Posterior vena cava (tissue), 2 donors: ENCODE measurements at regions not wholly inside any gene's neighbourhood (a gene's known extent, or its start where the extent isn't known, plus 50 kb on each side); places are given as distances from the start of the nearest gene placed in this dataset.
A peak's percentile ranks its signal among the peaks of the same experiment; 100 is the strongest.

ENCODE experiments used
- DNase-seq: peaks from one replicate; pipeline ENCODE4 v3.0.0-alpha.2; 2020; ENCODE audit warnings: low spot score
- intact Hi-C, 2 donors: fragments of 100-400 bp; cut with DNase I; formaldehyde crosslinking; loops; one replicate each; pipeline versions ENCODE4 v1.14.1 to v1.14.2; 2022 to 2023
- donor health status: DM: yes; HTN: yes; CAD: no.
- donor health status: DM: yes; HTN: yes; CAD: no.

GRCh38 chr14:100396266-100396795 lies 73.2 kb downstream of the SLC25A47 start:
- intact Hi-C loops: loop anchor here in 1 of 2 donors (10.0 kb wide), 1 partner anchor 248 kb away; no protein-coding TSS in a partner anchor
- no peak for DNase-seq

- intact Hi-C loops: loop anchor here in 1 of 2 donors (10.0 kb wide), 1 partner anchor 248 kb away; no protein-coding TSS in a partner anchor
Measured at GRCh38 chr14:100397005-100397404, 73.9 kb downstream of the SLC25A47 start.

GRCh38 chr14:100398044-100398443 lies 74.9 kb downstream of the SLC25A47 start:
- no peak for DNase-seq
- intact Hi-C loops: loop anchor here in 1 of 2 donors (10.0 kb wide), 1 partner anchor 247 kb away; no protein-coding TSS in a partner anchor

More at GRCh38 chr14:100397005-100397404, 73.9 kb downstream of the SLC25A47 start:
- no peak for DNase-seq

GRCh38 chr14:100399052-100399849 lies 76.1 kb downstream of the SLC25A47 start:
- intact Hi-C loops: loop anchor here in 1 of 2 donors (10.0 kb wide), 1 partner anchor 246 kb away; no protein-coding TSS in a partner anchor
- DNase-seq: no peak

- intact Hi-C loops: no loop called here
Measured at GRCh38 chr14:100400115-100400514, 77.0 kb downstream of the SLC25A47 start.

GRCh38 chr14:100401031-100401692 lies 78.0 kb downstream of the SLC25A47 start:
- intact Hi-C loops: no loop called here
- DNase-seq: no peak

More at GRCh38 chr14:100400115-100400514, 77.0 kb downstream of the SLC25A47 start:
- DNase-seq: no peak

- intact Hi-C loops: no loop called here
Measured at GRCh38 chr14:100401792-100402191, 78.7 kb downstream of the SLC25A47 start.

GRCh38 chr14:100402631-100403030 lies 79.5 kb downstream of the SLC25A47 start:
- no peak for DNase-seq
- intact Hi-C loops: no loop called here

More at GRCh38 chr14:100401792-100402191, 78.7 kb downstream of the SLC25A47 start:
- no peak for DNase-seq

GRCh38 chr14:100403105-100403504 lies 80.0 kb downstream of the SLC25A47 start:
- DNase-seq: no peak
- intact Hi-C loops: no loop called here

GRCh38 chr14:100403802-100404365 lies 80.7 kb downstream of the SLC25A47 start:
- peak; percentile 43 for DNase-seq

GRCh38 chr14:100404419-100404818 lies 81.3 kb downstream of the SLC25A47 start:
- DNase-seq: no peak
- intact Hi-C loops: no loop called here

More at GRCh38 chr14:100403802-100404365, 80.7 kb downstream of the SLC25A47 start:
- intact Hi-C loops: no loop called here

- intact Hi-C loops: no loop called here
- DNase-seq: peak; percentile 42
Measured at GRCh38 chr14:100405760-100406455, 82.8 kb downstream of the SLC25A47 start.

GRCh38 chr14:100406505-100407131 lies 83.5 kb downstream of the SLC25A47 start:
- intact Hi-C loops: no loop called here
- DNase-seq: peak; percentile 58

- intact Hi-C loops: no loop called here
- no peak for DNase-seq
Measured at GRCh38 chr14:100407376-100408102, 84.4 kb downstream of the SLC25A47 start.

- no peak for DNase-seq
- intact Hi-C loops: no loop called here
Measured at GRCh38 chr14:100408350-100409002, 85.3 kb downstream of the SLC25A47 start.

GRCh38 chr14:100409003-100409360 lies 85.8 kb downstream of the SLC25A47 start:
- intact Hi-C loops: no loop called here

GRCh38 chr14:100409651-100410050 lies 86.5 kb downstream of the SLC25A47 start:
- intact Hi-C loops: no loop called here
- no peak for DNase-seq

More at GRCh38 chr14:100409003-100409360, 85.8 kb downstream of the SLC25A47 start:
- no peak for DNase-seq
